ENCODE measurements at regions not wholly inside any gene's neighbourhood (a gene's known extent, or its start where the extent isn't known, plus 50 kb on each side); places are given as distances from the start of the nearest gene placed in this dataset.

DNA sequence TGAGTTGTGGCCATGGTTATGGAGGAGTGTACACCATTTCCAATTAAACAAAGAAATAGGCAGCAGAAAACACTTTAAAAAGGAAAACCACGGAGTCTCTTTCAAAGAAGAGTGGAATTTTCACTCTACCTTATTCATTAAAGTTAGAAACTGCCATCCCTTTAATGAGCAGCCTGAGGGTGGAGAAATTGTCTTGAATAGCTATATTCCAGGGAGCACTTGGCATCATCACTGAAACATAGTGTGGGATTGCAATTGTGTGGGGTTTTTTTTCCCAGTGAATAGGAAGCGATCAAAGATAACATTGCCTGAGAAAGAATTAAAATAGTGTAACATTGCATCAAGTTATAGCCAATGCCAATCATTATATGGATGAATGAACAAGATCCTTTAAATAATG lies 191.6 kb downstream of the TEX36 start:
- ChIA-PET POLR2A (no interaction called here), CTCF (ENCODE audit: unreplicated experiment) (no interaction called here)
- TF ChIP-seq, protein P1, sequence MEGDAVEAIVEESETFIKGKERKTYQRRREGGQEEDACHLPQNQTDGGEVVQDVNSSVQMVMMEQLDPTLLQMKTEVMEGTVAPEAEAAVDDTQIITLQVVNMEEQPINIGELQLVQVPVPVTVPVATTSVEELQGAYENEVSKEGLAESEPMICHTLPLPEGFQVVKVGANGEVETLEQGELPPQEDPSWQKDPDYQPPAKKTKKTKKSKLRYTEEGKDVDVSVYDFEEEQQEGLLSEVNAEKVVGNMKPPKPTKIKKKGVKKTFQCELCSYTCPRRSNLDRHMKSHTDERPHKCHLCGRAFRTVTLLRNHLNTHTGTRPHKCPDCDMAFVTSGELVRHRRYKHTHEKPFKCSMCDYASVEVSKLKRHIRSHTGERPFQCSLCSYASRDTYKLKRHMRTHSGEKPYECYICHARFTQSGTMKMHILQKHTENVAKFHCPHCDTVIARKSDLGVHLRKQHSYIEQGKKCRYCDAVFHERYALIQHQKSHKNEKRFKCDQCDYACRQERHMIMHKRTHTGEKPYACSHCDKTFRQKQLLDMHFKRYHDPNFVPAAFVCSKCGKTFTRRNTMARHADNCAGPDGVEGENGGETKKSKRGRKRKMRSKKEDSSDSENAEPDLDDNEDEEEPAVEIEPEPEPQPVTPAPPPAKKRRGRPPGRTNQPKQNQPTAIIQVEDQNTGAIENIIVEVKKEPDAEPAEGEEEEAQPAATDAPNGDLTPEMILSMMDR (conservative IDR thresholded peaks at IDR 0.05; ENCODE audit: low read length) = no peak
- no peak for TF ChIP-seq EZH2phosphoT487 (IDR thresholded peaks at IDR 0.05; ENCODE audit: borderline replicate concordance, low read depth, low read length)
- Histone ChIP-seq H3K4me2 (ENCODE audit: low read length) (no peak overlapping the region), H3K36me3 (ENCODE audit: insufficient read depth, low read length) (no peaks in the 10 kb centered on the region), H3K4me3 (ENCODE audit: low read depth, low read length, poor library complexity, severe bottlenecking) (no peak overlapping the region), H3K4me1 (ENCODE audit: insufficient read depth, low read length, poor library complexity, severe bottlenecking) (no peaks in the 10 kb centered on the region), H3K9me2 (ENCODE audit: insufficient read depth, low read length) (no peaks in the 10 kb centered on the region), H3K79me2 (ENCODE audit: insufficient read depth, low read depth, low read length) (no peaks in the 10 kb centered on the region), H4K20me1 (ENCODE audit: insufficient read depth, low read length) (no peaks in the 10 kb centered on the region), H2AFZ (ENCODE audit: low read length) (no peak overlapping the region), H3K9me3 (ENCODE audit: low read length) (no peaks in the 10 kb centered on the region), H3K27ac (ENCODE audit: low read depth, low read length, poor library complexity, severe bottlenecking) (no peak overlapping the region)
- intact Hi-C loops (cut with micrococcal nuclease; ENCODE audit: unreplicated experiment) = no loop called here
- no TSS peak for BruUV-seq (replicated peaks)
- no peak for DNase-seq (ENCODE audit: low spot score)

DNA sequence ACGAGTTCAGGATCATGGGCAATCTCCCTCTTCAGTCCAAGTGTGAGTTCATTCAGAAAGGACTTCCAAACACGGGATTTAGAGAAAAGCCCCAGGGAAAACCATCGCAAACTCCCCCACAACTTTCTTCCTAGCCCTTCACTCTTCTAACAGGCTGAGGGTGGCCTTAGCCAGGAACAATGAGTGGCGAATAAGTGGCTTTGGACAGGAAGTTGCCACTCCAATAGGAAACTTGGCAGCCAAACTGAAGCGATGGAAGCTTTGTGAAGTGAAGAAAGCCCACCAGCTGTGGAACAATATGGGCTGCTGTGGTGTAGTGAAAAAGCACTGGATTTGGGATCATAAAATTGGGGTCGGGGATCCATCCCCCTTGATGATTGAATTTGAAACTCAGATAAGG lies 193.2 kb downstream of the TEX36 start:
- Histone ChIP-seq H4K20me1 (ENCODE audit: insufficient read depth, low read length) (no peaks in the 10 kb centered on the region), H3K9me2 (ENCODE audit: insufficient read depth, low read length) (no peaks in the 10 kb centered on the region), H3K79me2 (ENCODE audit: insufficient read depth, low read depth, low read length) (no peaks in the 10 kb centered on the region), H3K4me2 (ENCODE audit: low read length) (no peak overlapping the region), H3K27ac (ENCODE audit: low read depth, low read length, poor library complexity, severe bottlenecking) (no peak overlapping the region), H3K36me3 (ENCODE audit: insufficient read depth, low read length) (no peaks in the 10 kb centered on the region), H3K4me1 (ENCODE audit: insufficient read depth, low read length, poor library complexity, severe bottlenecking) (no peaks in the 10 kb centered on the region), H3K9me3 (ENCODE audit: low read length) (no peaks in the 10 kb centered on the region), H3K4me3 (ENCODE audit: low read depth, low read length, poor library complexity, severe bottlenecking) (no peak overlapping the region), H2AFZ (ENCODE audit: low read length) (no peak overlapping the region)
- no peak for DNase-seq (ENCODE audit: low spot score)
- intact Hi-C loops (cut with micrococcal nuclease; ENCODE audit: unreplicated experiment) = no loop called here
- CTCF ChIA-PET (ENCODE audit: unreplicated experiment) = no interaction called here
- POLR2A ChIA-PET = no interaction called here
- no TSS peak for BruUV-seq (replicated peaks)
- TF ChIP-seq EZH2phosphoT487 (IDR thresholded peaks at IDR 0.05; ENCODE audit: borderline replicate concordance, low read depth, low read length) = no peak
- TF ChIP-seq, protein P1 (conservative IDR thresholded peaks at IDR 0.05; ENCODE audit: low read length) = no peak

DNA sequence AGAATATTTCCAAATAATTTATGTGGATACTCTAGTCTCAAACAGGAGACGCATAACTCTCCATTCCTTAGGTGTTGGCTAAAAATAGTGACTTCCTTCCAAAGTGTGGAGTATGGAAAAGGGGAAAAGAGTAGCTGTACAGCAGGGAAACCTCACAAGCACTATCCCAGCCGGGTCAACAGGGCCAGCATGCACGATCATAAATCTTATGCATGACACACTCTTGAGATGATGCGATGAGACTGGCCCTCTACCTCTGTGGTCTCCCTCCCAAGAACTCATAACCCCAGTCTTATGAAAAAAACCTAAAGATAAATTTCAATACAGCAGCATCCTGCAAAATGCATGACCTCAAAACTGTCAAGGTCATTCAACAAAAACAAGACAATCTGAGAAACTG lies 197.3 kb downstream of the TEX36 start:
- intact Hi-C loops (cut with micrococcal nuclease; ENCODE audit: unreplicated experiment) = no loop called here
- POLR2A ChIA-PET = no interaction called here

More for the DNA sequence above, 197.3 kb downstream of the TEX36 start:
- CTCF ChIA-PET (ENCODE audit: unreplicated experiment) = no interaction called here
- no peaks in the 10 kb centered on the region for H3K36me3 ChIP-seq (ENCODE audit: insufficient read depth, low read length)
- no peak overlapping the region for H3K4me3 ChIP-seq (ENCODE audit: low read depth, low read length, poor library complexity, severe bottlenecking)
- no peaks in the 10 kb centered on the region for H3K79me2 ChIP-seq (ENCODE audit: insufficient read depth, low read depth, low read length)
- no peaks in the 10 kb centered on the region for H3K9me2 ChIP-seq (ENCODE audit: insufficient read depth, low read length)
- TF ChIP-seq, protein P1 (conservative IDR thresholded peaks at IDR 0.05; ENCODE audit: low read length) = no peak
- TF ChIP-seq EZH2phosphoT487 (IDR thresholded peaks at IDR 0.05; ENCODE audit: borderline replicate concordance, low read depth, low read length) = no peak
- no peak overlapping the region for H2AFZ ChIP-seq (ENCODE audit: low read length)
- BruUV-seq (replicated peaks) = no TSS peak
- no peak for DNase-seq (ENCODE audit: low spot score)
- no peak overlapping the region for H3K4me2 ChIP-seq (ENCODE audit: low read length)
- H3K27ac ChIP-seq (ENCODE audit: low read depth, low read length, poor library complexity, severe bottlenecking) = no peak overlapping the region
- no peaks in the 10 kb centered on the region for H4K20me1 ChIP-seq (ENCODE audit: insufficient read depth, low read length)
- H3K9me3 ChIP-seq (ENCODE audit: low read length) = no peaks in the 10 kb centered on the region
- H3K4me1 ChIP-seq (ENCODE audit: insufficient read depth, low read length, poor library complexity, severe bottlenecking) = no peaks in the 10 kb centered on the region

Data from OCI-LY7 (cell line).